ENCODE measurements at regions not wholly inside any gene's neighbourhood (a gene's known extent, or its start where the extent isn't known, plus 50 kb on each side); places are given as distances from the start of the nearest gene placed in this dataset.
"Not testable (repeated sequence)": the region's sequence is repeated elsewhere in the genome, so short reads cannot be mapped to it uniquely, and the experiment has no call there.

- no peak for FAIRE-seq
Observed at GRCh38 chr20:11492846-11493245, 424.8 kb upstream of the BTBD3 start.

GRCh38 chr20:11496380-11496779 is 421.3 kb upstream of the BTBD3 start:
- no peak for FAIRE-seq

GRCh38 chr20:11497545-11497944 is 420.1 kb upstream of the BTBD3 start:
- no peak for FAIRE-seq

GRCh38 chr20:11499101-11499634 is 418.5 kb upstream of the BTBD3 start:
- no peak for FAIRE-seq

- FAIRE-seq, result no peak
Observed at GRCh38 chr20:11502061-11502460, 415.6 kb upstream of the BTBD3 start.

GRCh38 chr20:11502671-11503070 is 415.0 kb upstream of the BTBD3 start:
- FAIRE-seq, result no peak

GRCh38 chr20:11509776-11510175 is 407.9 kb upstream of the BTBD3 start:
- FAIRE-seq, result no peak

- no peak for FAIRE-seq
Observed at GRCh38 chr20:11511821-11512220, 405.9 kb upstream of the BTBD3 start.

GRCh38 chr20:11513241-11513745 is 404.4 kb upstream of the BTBD3 start:
- FAIRE-seq, result not testable (repeated sequence)

GRCh38 chr20:11516448-11516847 is 401.2 kb upstream of the BTBD3 start:
- no peak for FAIRE-seq

- FAIRE-seq, result no peak
Observed at GRCh38 chr20:11520596-11520995, 397.1 kb upstream of the BTBD3 start.

GRCh38 chr20:11521476-11522365 is 396.0 kb upstream of the BTBD3 start:
- FAIRE-seq, result no peak

- no peak for FAIRE-seq
Observed at GRCh38 chr20:11522366-11522741, 395.3 kb upstream of the BTBD3 start.

GRCh38 chr20:11529047-11529446 is 388.6 kb upstream of the BTBD3 start:
- no peak for FAIRE-seq

- no peak for FAIRE-seq
Observed at GRCh38 chr20:11537032-11537431, 380.7 kb upstream of the BTBD3 start.

GRCh38 chr20:11539450-11539849 is 378.2 kb upstream of the BTBD3 start:
- FAIRE-seq, result no peak

- FAIRE-seq, result no peak
Observed at GRCh38 chr20:11540558-11540957, 377.1 kb upstream of the BTBD3 start.

- peak; percentile 30 for FAIRE-seq
Observed at GRCh38 chr20:11542645-11543044, 375.0 kb upstream of the BTBD3 start.

GRCh38 chr20:11544029-11544678 is 373.5 kb upstream of the BTBD3 start:
- peak; percentile 89 for FAIRE-seq

- FAIRE-seq, result no peak
Observed at GRCh38 chr20:11546939-11547338, 370.8 kb upstream of the BTBD3 start.

GRCh38 chr20:11549172-11550103 is 368.3 kb upstream of the BTBD3 start:
- FAIRE-seq, result no peak

GRCh38 chr20:11550657-11551338 is 366.9 kb upstream of the BTBD3 start:
- no peak for FAIRE-seq
